ENCODE measurements at regions not wholly inside any gene's neighbourhood (a gene's known extent, or its start where the extent isn't known, plus 50 kb on each side); places are given as distances from the start of the nearest gene placed in this dataset.
"Not testable (repeated sequence)": the region's sequence is repeated elsewhere in the genome, so short reads cannot be mapped to it uniquely, and the experiment has no call there.

DNA sequence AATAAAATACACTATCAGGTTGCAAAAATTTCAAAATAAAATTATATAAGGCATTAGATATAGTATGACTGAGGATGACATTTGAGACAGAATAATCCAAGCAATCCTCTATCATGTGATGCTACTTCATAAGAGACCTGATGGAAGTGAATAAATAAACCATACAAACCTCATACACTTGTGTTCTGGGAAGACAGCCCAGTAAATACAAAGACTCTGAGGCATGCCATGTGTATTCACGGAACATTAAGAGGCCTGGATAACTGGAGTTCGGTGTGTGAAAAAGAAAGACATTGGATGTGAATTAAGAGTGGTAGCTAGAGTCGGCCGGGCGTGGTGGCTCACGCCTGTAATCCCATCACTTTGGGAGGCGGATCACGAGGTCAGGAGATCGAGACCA lies 364.2 kb downstream of the ADAM29 start:
- DNase-seq = peak; percentile 83

DNA sequence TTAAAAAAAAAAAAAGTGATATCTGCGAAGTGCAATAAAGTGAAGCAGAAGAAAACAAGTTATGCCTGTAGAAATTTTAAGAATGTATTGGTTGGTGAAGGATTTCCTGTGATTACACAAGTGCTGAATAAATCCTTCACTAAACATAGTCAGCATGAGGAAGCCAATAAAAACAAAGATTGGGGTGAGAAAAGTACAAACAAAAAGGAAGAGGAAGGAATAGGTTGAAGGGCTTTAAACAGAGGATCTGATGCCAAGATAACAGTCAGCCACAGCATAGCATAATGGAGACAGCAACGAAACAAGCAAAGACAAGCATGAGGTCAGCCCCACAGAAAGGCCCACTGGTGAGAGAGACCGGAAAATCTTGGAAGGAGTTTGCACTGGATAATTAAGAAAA lies 372.2 kb downstream of the ADAM29 start:
- no peak for DNase-seq

DNA sequence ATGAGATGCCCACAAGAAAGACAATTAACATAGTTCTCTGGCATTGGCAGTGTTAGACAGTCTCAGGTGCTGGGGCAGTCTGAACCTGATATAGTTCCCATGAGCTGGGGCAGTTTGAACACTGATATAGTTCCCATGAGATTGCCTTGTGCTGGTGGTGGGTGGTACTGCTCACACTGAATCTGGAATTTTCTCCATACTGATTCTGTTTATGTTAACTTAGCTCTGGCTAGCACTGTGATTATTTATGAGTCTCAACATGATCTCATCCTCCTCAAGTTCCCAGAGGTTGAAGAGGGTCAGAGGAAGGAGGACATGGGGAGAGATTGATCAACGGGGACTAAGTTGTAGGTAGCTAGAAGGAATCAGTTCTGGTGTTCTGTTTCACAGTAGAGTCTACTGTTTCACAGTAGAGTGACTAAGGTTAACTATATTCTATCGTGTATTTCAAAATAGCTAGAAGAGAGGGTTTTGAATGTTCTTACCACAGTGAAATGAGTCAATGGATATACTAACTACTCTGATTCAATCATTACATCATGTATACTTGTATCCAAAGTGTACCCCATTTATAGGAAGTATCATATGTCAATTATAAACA lies 379.9 kb downstream of the ADAM29 start:
- no peak for DNase-seq

DNA sequence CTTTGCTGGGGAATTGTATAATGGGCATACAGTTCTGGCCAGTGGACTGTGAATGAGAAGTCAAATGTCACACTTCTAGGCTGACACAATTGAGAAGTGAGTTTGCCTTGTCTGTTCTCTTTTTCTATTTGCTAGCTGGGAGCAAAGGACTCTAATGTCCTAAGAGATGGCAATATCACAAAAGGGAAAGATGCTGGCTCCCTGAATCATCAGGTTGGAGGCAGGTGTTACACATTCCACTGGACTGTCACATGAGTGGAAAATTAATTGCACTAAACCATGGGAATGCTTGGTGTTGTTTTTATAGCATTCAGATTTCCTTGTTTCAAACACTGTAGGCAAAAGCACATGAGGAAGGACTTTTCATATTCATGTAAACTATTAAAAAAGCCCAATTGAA lies 388.3 kb downstream of the ADAM29 start:
- DNase-seq = no peak

DNA sequence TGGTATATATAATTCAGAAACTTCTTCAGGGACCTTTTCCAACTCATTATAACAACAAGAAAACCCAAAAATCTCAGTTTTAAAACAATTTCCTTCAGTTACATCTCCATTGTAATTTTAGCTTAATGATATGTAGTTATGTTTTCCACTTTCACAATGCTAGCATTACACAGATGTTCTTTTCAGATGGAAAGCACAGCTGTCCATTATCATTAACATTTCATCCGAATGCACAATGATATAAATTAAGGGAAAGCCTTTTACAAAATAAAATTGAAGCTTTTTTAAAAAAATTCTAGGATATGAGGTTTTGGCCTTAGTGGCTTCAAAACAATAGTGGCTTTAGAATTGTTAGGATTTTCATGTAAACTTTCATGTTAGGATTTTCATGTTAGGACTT lies 389.2 kb downstream of the ADAM29 start:
- no peak for DNase-seq

DNA sequence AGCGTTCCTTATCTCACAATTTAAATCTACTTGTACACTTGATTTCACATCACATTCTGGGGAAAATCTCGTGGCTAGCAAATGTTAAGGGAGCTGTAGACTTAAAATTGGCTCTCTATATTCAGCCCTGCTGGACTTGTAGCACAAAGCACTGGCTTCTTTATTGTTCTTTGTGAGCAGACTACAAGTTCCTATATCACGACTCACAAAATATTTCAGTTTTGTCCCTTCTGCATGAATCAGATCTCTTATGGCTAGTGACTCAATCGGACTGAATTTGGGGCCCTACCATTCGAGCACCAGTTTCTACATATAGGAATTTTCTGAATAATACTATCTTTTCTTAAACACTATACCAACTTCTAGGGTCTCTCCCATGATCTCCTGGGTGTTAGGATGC lies 390.1 kb downstream of the ADAM29 start:
- DNase-seq = no peak

DNA sequence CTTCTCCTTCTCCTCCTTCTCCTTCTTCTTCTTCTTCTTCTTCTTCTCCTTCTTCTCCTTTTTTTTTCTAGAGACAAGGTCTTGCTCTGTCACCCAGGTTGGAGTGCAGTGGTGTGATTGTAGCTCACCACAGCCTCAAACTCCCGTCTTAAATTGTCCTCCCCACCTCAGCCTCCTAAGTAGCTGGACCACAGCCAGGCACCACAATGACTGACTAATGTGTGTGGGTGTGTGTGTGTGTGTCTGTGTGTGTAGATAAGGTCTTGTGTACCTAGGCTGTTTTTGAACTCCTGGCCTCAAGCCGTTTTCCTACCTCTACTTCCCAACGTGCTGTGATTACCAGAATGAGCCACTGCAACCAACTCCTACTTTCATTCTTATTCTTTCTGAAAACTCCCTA lies 390.9 kb downstream of the ADAM29 start:
- no peak for DNase-seq

DNA sequence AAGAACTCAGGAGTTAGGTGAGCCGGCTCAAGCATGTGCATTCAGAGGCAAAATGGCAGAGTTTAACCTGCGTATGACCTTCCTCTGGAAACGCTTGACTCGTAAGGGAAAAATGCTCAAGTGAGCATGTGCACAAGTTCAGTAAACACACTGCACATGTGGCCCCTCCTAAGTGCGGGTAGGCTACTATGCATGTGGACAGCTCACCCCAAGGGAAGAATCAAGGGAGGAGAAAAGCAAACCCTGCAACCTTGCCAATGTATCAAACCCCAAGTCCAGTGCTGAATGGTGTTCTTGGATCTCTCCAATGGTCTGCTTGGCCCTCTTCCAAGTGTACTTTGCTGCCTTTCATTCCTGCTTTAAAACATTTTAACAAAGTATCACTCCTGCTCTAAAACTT lies 407.1 kb downstream of the ADAM29 start:
- no peak for DNase-seq

DNA sequence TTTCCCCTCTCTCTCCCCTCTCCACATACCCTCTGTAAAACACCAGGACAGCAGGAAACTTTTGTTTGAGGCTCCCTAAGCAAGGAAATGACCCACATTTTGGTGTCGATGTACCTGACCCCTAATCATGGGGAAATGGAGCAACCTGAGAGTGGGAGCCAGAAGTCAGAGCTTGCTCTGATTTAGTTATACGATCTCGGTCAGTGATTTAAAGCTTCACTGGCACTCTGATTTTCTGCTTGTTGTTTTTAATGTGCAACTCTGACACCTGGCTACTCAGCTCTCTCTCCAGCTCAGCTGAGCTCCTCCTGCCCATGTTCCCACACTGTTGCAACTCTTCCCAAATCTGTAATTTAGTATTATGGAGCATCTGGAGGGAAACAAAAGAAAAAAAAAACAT lies 408.6 kb downstream of the ADAM29 start:
- DNase-seq = no peak

DNA sequence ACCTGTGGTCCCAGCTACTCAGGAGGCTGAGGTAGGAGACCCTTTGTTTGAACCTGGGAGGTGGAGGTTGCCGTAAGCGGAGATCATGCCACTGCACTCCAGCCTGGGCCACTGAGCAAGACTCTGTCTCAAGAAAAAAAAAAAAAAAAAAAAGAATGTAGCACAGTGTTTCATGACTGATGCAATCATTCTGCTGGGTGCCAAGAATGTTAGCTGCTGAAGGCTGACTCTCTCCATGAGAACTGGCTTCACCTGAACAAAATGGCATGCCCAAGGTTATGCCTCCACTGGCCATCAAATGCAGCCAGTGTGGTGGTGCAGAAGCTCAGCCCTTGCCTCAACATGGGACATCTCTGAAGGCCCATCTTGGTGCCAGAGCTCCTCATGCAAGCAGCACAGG lies 412.1 kb downstream of the ADAM29 start:
- DNase-seq = no peak

DNA sequence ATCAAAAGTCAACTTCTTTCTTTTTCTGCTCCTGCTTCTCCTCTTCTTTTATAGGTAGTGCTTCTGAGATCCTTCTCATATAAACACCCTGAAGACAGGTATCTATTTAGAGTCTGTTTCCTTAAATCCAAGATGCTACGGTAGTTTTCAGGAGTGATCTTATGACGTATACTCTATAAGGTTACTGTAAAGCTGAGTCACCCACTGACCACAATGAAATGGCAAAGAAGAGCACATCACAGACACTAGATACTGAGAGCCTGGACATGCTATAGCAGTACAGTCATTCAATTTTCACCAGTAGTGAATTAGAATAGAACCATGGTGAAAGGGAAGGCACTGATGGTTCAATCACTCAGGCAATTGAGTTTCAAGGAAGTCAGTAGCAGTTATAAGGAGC lies 412.5 kb downstream of the ADAM29 start:
- no peak for DNase-seq

DNA sequence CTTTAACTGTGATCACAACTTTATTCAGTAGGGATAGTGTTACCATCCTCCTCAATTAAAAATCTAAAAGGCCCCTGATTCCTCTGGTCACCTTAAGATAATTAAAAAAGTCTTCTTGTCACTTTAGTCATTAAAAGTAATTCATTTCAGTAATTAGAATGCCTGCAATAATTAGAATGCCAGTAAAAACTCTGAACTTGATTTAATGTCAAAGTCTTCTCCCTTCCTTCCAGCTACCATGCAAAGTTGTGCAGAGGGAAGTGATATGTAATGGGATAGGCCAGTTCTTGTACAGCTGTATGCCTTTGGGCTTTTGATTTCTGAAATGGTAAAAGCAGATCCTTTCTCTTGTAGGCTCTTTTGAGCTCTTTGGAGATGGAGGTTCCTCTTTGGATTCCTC lies 417.2 kb downstream of the ADAM29 start:
- no peak for DNase-seq

DNA sequence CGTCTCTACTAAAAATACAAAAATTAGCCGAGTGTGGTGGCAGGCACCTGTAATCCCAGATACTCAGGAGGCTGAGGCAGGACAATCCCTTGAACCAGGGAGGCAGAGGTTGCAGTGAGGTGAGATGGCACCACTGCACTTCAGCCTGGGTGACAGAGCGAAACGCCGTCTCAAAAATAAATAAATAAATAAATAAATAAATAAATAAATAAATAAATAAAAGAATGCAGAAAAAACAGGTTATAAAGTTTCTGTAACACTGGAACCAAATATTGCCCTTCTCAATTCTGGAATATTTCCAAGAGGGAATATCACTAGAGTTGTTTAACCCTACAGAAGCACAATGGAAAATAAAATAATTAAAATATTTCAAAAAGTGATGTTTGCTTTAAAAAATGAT lies 418.4 kb downstream of the ADAM29 start:
- DNase-seq = not testable (repeated sequence)

DNA sequence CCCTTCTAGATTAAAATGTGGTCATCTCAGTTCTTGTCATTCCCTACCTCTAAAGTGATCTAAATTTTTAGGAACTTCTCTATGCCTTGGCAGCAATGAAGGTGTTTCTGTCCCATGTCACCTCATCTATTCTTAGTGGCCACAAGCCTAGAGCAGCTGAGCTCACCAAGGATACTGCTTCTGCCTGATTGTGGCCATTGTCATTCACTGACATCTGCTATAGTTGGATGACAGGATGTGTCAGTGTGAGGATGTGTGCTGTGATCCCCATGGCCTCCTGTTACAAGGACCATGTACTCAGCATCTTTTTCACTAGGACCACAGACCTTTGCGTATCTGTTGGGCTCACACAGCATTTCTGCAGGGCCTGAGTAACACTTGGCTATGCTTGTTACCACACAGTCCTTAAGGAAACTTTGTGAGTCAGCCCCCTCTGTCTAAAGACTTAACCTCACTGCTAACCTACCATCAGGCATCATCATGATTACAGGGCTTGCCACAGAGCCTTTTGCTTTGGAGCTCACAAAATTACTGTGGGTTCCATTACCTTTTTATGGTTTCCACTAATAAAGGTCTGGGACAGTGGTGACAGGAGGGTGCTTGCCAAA lies 421.0 kb downstream of the ADAM29 start:
- no peak for DNase-seq

DNA sequence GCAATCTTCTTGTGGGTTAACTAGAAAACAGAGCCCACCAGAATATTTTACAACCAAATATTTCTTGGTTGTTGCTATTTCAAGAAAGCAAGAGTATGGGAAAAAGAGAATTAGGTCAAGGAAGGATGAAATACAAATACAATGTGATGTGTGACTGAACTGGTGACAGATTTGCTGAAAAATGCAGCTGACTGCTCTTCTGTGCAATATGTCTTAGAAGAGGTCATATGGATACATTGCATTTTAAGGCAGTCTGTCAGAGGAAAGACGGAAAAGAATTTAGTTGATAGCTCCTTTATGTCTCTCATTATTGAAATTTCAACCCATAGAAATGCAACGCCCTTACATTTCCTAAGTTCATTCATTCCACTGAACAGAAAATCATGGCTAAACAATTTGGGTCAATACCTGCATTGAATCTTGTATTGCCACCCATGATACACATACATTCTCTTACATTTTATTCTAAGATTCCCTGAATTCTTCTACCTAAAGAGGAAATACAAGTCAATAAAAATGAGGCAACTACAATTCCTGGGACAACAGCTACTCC lies 423.1 kb downstream of the ADAM29 start:
- DNase-seq = no peak

DNA sequence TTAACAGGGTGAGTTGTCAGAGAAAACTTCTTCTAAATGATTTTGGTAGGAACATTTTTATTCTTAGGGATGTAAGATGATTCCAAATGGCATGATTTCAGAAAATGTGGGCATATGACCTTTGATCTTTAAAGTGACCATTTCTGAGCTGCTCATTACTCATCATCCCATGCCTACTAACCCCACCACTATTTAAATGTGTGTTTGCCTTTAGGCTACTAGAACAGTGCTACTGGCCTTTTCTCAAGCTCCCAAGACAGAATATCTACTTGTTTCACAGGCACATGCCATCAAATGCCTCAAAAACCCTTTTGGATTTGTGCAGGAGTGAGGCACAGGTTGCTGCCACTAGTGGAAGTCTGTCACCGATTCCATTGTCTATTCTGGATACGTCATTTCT lies 428.2 kb downstream of the ADAM29 start:
- no peak for DNase-seq

DNA sequence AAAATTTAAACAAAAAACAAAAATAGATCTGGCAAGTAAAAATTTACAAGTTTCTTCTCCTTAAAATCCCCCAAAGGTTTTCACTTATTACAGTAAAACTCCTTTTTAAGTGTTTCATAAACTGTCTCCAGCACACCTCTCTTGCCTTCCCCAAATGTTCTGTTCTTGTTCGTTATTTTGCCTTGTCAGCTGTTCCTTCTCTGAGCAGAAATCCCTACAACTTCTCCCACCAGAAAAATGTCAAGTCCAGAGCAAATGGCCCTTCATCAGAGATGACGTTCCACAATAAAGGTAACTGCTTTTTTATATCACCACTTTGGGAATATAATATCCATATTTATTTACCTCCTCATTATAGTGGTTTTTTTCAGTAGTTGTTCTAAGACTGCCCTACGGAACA lies 432.1 kb downstream of the ADAM29 start:
- DNase-seq = no peak

DNA sequence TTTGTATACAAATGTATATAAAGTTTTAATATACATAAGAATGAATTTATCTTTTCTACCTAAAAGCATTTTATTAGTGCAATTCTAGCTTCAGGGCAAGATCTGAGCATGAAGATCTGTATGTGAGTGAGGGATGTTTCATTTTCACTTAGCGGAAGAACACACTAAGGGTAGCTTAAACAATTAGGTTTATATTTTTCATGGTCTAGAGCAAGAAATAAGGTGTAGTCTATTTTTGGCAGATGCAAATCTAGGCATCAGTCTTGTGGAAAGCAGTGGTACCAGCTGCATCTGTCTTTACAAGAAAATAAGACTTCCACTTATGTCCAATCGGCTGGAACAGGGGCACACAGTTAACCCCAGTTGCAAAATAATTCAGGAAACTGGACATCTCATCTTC lies 433.3 kb downstream of the ADAM29 start:
- no peak for DNase-seq

DNA sequence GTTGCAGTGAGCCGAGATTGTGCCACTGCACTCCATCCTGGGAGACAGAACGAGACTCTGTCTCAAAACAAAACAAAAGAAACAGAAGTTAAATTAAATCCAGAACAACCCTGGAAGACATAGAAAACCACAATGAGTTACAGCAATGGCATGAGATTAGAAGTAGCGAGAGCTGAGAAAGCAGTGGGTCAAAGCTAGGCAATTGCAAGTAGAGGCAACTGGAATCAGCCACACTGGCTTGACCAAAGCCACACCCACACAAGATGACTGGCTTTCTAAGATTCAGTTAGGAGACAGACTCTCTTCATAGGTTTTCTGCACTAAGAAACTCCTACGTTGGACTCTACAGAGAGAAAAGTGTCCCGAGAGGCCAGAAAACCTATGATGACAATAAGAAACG lies 443.0 kb downstream of the GPM6A start:
- DNase-seq = no peak

DNA sequence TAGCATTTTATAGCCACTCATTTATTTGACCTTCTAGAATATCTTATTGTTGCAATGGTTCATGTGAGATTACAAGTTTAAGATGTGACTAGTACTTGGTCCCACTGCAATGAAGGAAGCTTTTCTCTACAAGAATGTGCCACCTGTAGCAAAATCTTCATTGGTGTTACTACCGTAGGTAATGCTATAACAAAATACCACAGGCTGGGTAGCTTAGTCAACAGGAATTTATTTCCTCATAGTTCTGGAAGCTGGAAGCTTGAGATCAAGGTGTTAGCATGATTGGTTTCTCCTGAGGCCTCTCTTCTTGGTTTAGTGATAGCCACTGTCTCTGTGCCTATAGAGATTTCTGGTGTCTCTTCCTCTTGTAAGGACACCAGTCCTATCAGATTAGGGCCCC lies 441.0 kb downstream of the GPM6A start:
- no peak for DNase-seq

DNA sequence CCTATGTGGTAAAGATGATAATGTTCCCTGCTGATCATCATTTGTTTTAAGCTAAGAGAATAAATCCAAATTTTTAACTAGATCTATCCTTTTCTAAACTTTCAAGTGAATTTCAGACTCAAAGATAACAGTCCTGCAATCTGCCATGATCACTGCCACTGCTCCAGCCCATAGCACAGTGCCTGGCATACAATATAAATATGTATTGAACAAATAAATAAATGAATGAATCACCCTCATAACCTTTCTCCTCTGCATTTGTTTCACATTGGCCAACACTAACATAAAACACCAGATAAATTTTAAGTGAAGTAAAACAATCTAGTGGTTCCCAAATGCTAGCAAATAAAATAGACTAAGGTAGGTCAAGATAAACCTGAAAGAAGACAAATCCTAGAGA lies 439.0 kb downstream of the GPM6A start:
- DNase-seq = no peak

DNA sequence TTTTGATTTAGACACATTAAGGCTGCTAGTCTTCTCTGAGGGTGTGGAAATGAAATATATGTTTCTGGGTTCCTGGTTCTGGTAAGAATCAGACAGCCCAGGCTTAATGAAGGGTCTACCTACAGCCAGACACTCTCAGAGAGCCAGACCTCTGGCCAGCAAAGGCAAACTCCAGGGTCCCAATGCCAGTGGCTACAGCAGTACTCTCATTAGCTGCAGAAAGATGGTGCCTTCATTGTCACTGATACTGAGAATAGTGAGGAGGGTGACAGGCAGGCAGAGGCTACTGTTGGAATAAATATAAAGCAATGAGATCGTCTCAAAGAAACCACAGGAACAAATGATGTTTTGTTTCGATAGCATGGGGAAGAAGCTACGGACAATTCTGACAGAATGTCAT lies 437.6 kb downstream of the GPM6A start:
- DNase-seq = no peak

DNA sequence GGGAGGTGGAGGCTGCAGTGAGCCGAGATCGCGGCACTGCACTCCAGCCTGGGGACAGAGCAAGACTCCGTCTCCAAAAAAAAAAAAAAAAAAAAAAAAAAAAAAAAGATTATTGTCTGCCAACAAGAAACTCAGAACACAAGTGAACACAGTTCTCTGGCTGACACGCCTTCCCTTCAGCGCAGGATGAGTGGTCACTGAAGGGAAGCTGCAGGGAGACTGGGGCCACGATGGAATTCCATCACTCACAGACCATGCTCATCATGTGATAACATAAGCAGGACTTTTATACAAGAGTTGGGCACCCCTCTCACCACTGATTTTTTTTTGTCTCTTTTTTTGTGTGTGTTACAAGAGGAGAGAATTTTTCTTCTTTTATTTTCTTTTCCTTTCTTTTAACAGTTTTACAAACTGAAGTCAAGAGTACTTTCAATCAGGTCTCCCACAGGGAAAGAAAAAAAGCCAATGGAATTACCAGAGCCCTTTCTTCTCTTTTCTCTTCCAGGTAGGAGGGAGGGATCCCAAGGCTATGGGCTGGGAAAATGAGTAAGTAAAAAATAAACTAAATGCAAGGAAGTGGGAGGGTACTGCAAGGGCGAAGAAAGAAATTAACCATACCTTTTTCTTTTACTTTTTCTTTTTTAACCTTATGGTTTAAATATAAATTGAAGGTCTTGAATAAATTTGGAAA lies 435.6 kb downstream of the GPM6A start:
- no peak for DNase-seq

DNA sequence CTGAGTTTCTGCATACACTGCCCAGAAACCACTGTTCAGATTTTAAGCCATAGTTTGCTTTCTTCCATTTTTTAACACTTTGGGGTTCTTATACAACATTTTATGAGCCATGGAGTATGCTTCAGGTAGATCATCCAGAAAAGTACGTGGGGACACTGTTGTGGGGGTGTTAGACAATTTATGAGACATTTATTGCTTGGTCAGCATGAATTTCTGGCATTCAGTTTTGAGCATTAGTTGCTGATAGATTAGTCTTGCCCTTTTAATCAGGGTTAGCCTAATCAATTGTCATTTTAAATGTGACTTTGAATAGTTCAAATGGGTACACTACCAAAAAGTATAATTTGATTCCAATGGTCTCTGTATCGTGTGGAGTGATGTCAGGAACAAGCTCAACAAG lies 434.9 kb downstream of the GPM6A start:
- DNase-seq = no peak

DNA sequence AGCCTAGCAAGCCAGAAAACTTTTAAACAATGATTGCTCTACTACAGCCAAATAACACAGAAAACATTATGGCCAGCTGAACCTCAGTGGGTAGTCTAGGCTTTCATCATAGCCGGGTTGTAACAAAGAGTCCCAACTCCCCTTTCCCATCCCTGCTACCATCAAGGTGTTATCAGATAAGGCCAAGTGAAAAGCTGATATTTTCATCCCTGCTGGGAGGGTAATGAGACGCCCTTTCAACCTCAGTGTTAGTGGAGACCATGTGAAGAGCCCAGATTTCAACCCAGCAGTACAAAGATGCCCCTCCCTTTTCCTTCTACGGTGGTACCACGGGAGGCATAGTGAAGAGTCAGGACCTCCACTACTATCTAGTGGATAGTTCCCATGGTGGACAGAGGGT lies 433.7 kb downstream of the GPM6A start:
- no peak for DNase-seq
